Head of caudate nucleus (tissue), 42 donors: ENCODE measurements at regions not wholly inside any gene's neighbourhood (a gene's known extent, or its start where the extent isn't known, plus 50 kb on each side); places are given as distances from the start of the nearest gene placed in this dataset.

ENCODE experiments used
- DNase-seq, 42 donors: peaks; one replicate each; pipeline versions ENCODE4 v3.0.0 to v3.0.0-alpha.2; 2020 to 2021; ENCODE audit warnings: mixed read lengths in 7 of 42
- intact Hi-C: fragments of 100-400 bp; cut with DNase I; formaldehyde crosslinking; loops from one replicate; pipeline ENCODE4 v1.15.0; 2022

DNA sequence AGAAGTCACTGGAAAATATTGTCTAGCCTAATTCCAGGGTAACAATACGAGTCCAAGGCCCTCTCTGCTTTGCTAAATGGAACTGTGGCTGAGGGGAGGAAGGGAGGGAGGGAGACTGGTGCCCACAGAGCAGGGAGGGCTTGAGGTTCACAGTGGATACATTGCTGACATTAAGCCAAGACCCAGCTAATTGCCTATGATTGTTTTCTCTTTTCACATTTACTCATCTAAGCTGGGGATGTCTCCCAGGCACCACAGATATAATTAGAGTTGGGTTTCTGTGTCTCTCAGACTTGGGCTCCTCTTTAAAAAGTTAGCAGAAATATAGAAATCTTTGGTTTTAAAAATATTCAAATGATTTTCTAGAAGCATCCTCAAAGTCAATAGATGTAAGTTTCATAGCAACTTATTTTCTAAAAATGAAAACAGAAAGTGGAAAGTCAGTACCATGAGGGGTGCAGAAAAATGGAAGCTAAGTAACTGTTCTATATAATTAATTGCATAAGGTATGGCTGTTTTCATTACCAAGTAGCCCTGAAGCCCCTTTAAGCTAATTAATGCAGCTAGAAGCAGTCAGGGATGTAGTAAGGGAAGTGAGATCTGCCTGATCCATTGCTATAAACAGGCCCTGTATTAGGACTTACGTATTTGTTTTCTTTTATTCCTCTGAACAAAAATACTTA, 259.8 kb downstream of the NDUFS4 start:
- intact Hi-C loops = no loop called here
- DNase-seq = no peak

DNA sequence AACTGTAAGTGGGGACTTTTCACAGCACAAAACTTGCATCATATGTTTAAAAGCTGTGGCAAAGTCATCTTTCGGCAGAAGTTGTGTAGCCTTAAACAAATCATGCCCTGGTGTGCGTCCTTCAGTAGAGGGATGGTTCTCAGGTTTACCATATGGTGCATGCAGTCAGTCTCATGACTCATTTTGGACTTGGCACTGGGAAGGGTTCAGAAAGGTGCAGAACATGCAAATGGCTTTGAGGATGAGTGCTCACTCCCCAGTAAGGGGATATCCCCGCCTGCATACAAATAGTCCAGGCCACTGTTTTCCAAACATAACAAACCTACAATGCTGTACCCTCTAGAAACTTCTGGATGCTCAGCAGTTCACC, 260.3 kb downstream of the NDUFS4 start:
- intact Hi-C loops = no loop called here
- DNase-seq = no peak

- no peak for DNase-seq
- intact Hi-C loops = no loop called here
Observed at GRCh38 chr5:53825016-53825415, 264.6 kb downstream of the NDUFS4 start.

GRCh38 chr5:53825926-53826325, 265.5 kb downstream of the NDUFS4 start:
- no peak for DNase-seq
- intact Hi-C loops = no loop called here

GRCh38 chr5:53826504-53826903, 266.1 kb downstream of the NDUFS4 start:
- intact Hi-C loops = no loop called here
- DNase-seq = no peak

DNA sequence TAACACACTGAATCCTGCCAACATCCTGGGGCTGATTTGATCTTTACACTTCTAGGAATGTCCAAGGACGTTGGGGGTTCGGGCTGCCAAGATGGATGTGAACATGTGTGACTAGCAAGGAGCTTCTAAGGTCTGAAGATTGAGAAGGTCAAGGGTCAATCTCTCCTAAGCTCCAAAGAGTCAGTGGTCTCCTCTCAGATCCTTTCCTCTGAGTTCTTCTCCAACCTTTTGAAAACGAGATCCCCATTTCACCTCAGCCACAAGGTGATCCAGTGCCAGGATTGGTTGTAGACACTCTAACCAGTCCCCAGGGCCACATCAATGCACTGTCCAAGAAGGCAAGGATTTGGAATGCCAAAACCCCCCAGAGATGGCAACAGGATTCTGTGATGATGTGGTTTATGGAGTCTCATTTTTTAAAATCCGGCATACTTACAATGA, 266.8 kb downstream of the NDUFS4 start:
- DNase-seq = no peak
- intact Hi-C loops = no loop called here

DNA sequence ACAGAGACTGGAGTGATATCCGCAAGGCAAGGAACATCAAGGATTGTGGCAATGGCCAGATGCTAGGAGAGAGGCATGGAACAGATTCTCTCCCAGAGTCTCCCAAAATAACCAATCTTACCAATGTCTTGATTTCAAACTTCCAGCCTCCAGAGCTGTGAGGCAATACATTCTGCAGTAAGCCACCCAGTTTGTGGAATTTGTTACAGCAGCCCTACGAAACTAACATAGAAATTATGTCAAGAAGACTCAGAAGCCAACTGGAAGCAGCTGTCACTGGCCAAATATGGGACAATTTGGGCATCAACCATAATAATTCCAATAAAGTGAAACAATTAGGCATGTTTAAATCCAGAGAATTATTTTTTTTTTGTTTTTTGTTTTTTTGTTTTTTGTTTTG, 271.1 kb downstream of the NDUFS4 start:
- no peak for DNase-seq
- intact Hi-C loops = no loop called here
